ENCODE measurements at regions not wholly inside any gene's neighbourhood (a gene's known extent, or its start where the extent isn't known, plus 50 kb on each side); places are given as distances from the start of the nearest gene placed in this dataset.

DNA sequence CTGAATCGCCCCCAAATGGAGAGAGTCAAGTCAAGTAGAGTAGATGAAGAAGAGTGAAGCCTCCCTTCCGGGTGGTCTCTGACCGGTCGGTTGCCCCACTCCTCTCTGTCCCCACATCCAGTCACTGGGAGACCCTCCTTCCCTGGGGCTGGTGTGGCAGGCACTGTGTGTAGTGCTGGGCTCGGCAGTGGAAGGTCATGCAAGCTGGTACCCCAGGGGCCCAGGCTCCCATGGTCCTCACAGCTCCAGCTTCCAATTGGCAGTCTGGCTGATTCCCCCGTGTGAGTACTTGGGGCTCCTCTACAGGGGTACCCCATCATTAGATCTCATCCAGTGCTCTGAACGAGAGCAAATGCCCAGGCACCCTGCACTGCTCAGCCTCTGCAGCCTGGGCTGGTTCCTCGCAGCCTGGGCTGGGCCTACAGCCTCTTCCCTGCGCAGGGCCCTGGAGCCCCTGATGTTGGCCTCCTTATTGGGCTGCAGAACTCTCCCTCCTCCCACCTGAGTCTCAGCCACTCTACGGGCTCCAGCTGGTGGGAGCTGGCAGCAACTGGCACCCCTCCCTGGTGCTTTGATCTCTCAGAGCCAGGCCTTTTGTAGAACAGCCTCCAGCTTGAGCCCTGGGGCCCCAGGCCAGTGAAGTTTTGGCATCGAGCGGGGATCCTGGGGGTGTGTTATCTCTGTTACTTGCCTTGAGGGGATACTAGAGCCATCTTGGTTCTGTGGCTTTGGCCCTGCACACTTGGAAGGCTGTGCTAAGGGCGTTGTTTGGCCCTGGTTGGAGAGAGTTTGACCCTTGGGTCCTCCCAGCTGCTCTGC is 187.8 kb upstream of the HDAC4 start:
- TF ChIP-seq, protein P1, sequence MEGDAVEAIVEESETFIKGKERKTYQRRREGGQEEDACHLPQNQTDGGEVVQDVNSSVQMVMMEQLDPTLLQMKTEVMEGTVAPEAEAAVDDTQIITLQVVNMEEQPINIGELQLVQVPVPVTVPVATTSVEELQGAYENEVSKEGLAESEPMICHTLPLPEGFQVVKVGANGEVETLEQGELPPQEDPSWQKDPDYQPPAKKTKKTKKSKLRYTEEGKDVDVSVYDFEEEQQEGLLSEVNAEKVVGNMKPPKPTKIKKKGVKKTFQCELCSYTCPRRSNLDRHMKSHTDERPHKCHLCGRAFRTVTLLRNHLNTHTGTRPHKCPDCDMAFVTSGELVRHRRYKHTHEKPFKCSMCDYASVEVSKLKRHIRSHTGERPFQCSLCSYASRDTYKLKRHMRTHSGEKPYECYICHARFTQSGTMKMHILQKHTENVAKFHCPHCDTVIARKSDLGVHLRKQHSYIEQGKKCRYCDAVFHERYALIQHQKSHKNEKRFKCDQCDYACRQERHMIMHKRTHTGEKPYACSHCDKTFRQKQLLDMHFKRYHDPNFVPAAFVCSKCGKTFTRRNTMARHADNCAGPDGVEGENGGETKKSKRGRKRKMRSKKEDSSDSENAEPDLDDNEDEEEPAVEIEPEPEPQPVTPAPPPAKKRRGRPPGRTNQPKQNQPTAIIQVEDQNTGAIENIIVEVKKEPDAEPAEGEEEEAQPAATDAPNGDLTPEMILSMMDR (IDR thresholded peaks at IDR 0.05): no peak
- no peak for TF ChIP-seq POLR2AphosphoS5 (IDR thresholded peaks at IDR 0.05)
- TF ChIP-seq POLR2A (IDR thresholded peaks at IDR 0.05): no peak
